BJ (cell line): ENCODE measurements at regions not wholly inside any gene's neighbourhood (a gene's known extent, or its start where the extent isn't known, plus 50 kb on each side); places are given as distances from the start of the nearest gene placed in this dataset.

Experiments
- CTCF ChIA-PET: fragments of 350-600 bp; formaldehyde crosslinking; extraction: SDS; loops from one replicate; lab custom pipeline; 2021; ENCODE audit warnings: antibody characterized with exemption, inconsistent platforms; lab: Yijun Ruan, JAX
- POLR2A ChIA-PET: fragments of 300-600 bp; sonication (Branson Sonifier 250); formaldehyde crosslinking; extraction: SDS; loops from one replicate; lab custom pipeline; 2021; ENCODE audit warnings: antibody characterized with exemption; lab: Charles Lee
- DNase-seq: peaks from one replicate; pipeline ENCODE4 v3.0.0-alpha.2; 2011; ENCODE audit warnings: low read depth
- H3K27me3 ChIP-seq: 2 replicates; pipeline ENCODE4 v1.6.0; 2011; ENCODE audit warnings: low read length; ENCODE audit not compliant: control insufficient read depth, insufficient read depth
- H3K36me3 ChIP-seq: 2 replicates; pipeline ENCODE4 v1.5.1; 2011; ENCODE audit warnings: low read length; ENCODE audit not compliant: control insufficient read depth, insufficient read depth
- H3K4me3 ChIP-seq: 2 replicates; pipeline ENCODE4 v1.5.1; 2011; ENCODE audit warnings: low read depth, mild to moderate bottlenecking, control low read depth, low read length
- TF ChIP-seq, protein P1 (sequence below): IDR thresholded peaks from 2 replicates; pipeline ENCODE4 v1.5.1; 2011; ENCODE audit warnings: low read depth, mild to moderate bottlenecking, control low read depth, inconsistent platforms, low read length, moderate library complexity; ENCODE audit not compliant: insufficient read depth

DNA sequence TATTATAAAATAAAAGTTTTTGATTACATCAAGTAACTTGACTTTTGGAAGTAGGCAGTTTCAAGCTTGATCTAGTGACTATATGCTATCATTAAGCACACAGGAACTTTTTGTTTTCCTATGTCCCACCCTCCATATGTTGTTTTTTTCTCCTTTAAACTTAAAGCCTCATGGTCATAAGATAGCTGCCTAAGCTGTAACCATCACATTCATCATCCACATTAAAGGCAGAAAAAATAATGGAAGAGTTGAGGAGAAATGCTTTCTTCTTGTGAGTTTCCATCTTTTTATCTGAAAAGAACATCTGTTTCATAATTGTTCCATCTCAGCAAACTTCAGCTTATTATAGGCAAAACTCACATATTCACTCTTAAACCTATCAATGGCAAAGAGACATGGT, 630.4 kb downstream of the STK39 start:
- Histone ChIP-seq H3K36me3 (no peaks in the 10 kb centered on the region), H3K4me3 (no peak overlapping the region), H3K27me3 (no peaks in the 10 kb centered on the region)
- DNase-seq = no peak
- ChIA-PET POLR2A (no interaction called here), CTCF (no interaction called here)
- TF ChIP-seq, protein P1, sequence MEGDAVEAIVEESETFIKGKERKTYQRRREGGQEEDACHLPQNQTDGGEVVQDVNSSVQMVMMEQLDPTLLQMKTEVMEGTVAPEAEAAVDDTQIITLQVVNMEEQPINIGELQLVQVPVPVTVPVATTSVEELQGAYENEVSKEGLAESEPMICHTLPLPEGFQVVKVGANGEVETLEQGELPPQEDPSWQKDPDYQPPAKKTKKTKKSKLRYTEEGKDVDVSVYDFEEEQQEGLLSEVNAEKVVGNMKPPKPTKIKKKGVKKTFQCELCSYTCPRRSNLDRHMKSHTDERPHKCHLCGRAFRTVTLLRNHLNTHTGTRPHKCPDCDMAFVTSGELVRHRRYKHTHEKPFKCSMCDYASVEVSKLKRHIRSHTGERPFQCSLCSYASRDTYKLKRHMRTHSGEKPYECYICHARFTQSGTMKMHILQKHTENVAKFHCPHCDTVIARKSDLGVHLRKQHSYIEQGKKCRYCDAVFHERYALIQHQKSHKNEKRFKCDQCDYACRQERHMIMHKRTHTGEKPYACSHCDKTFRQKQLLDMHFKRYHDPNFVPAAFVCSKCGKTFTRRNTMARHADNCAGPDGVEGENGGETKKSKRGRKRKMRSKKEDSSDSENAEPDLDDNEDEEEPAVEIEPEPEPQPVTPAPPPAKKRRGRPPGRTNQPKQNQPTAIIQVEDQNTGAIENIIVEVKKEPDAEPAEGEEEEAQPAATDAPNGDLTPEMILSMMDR = no peak

- CTCF ChIA-PET = no interaction called here
- TF ChIP-seq, protein P1 = no peak
These were observed 633.9 kb downstream of the STK39 start for GRCh38 chr2:167613471-167613870.

GRCh38 chr2:167608487-167608886, 638.9 kb downstream of the STK39 start:
- ChIA-PET CTCF (no interaction called here), POLR2A (no interaction called here)
- Histone ChIP-seq H3K36me3 (no peaks in the 10 kb centered on the region), H3K4me3 (no peak overlapping the region), H3K27me3 (no peaks in the 10 kb centered on the region)
- no peak for DNase-seq
- TF ChIP-seq, protein P1 = no peak

More at GRCh38 chr2:167613471-167613870, 633.9 kb downstream of the STK39 start:
- DNase-seq = no peak
- no peak overlapping the region for H3K4me3 ChIP-seq
- no peaks in the 10 kb centered on the region for H3K27me3 ChIP-seq
- no peaks in the 10 kb centered on the region for H3K36me3 ChIP-seq
- POLR2A ChIA-PET = no interaction called here

GRCh38 chr2:167607731-167608130, 639.7 kb downstream of the STK39 start:
- TF ChIP-seq, protein P1 = no peak
- ChIA-PET CTCF (no interaction called here), POLR2A (no interaction called here)
- no peaks in the 10 kb centered on the region for H3K27me3 ChIP-seq
- H3K4me3 ChIP-seq = no peak overlapping the region
- H3K36me3 ChIP-seq = no peaks in the 10 kb centered on the region
- no peak for DNase-seq

GRCh38 chr2:167607211-167607610, 640.2 kb downstream of the STK39 start:
- no peaks in the 10 kb centered on the region for H3K36me3 ChIP-seq
- POLR2A ChIA-PET = no interaction called here
- no peaks in the 10 kb centered on the region for H3K27me3 ChIP-seq
- H3K4me3 ChIP-seq = no peak overlapping the region
- CTCF ChIA-PET = no interaction called here
- TF ChIP-seq, protein P1 = no peak
- DNase-seq = no peak
